ENCODE measurements at regions not wholly inside any gene's neighbourhood (a gene's known extent, or its start where the extent isn't known, plus 50 kb on each side); places are given as distances from the start of the nearest gene placed in this dataset.
A peak's percentile ranks its signal among the peaks of the same experiment; 100 is the strongest.

DNA sequence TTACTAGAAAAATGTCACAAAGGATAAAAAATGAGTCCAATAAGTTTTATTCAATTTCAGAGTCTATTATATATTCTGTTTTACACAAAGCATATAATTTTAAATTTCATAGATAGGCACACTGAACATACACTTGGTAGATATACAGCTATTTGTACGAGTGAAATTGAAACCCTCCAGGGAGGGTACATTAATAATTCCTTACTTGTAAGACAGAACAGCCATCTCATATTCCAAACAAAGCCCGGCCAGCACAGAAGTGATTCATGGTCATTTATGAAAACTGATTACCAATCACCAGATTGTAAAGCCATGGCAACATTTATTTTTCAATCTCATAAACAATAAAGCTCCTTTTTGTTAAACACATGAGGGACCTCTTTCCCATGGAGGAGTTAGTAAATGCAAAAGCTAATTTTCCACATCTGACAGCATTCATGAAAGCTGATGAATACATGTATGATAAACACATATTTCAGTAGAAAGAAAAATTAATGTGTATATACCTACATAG is 190.6 kb downstream of the TDRD15 start:
- H3K4me3 ChIP-seq (ENCODE audit: low read length), result no peak overlapping the region
- DNase-seq (ENCODE audit: low read depth, low spot score), result no peak

- DNase-seq (ENCODE audit: low read depth, low spot score), result peak; percentile 51
- H3K4me3 ChIP-seq (ENCODE audit: low read length), result no peak overlapping the region
Measured at GRCh38 chr2:21317131-21317530, 193.4 kb downstream of the TDRD15 start.

GRCh38 chr2:21318263-21318662 is 194.5 kb downstream of the TDRD15 start:
- H3K4me3 ChIP-seq (ENCODE audit: low read length), result no peak overlapping the region
- no peak for DNase-seq (ENCODE audit: low read depth, low spot score)

GRCh38 chr2:21326152-21326551 is 202.4 kb downstream of the TDRD15 start:
- no peak for DNase-seq (ENCODE audit: low read depth, low spot score)
- H3K4me3 ChIP-seq (ENCODE audit: low read length), result no peak overlapping the region

GRCh38 chr2:21328177-21328576 is 204.4 kb downstream of the TDRD15 start:
- no peak for DNase-seq (ENCODE audit: low read depth, low spot score)
- H3K4me3 ChIP-seq (ENCODE audit: low read length), result no peak overlapping the region

DNA sequence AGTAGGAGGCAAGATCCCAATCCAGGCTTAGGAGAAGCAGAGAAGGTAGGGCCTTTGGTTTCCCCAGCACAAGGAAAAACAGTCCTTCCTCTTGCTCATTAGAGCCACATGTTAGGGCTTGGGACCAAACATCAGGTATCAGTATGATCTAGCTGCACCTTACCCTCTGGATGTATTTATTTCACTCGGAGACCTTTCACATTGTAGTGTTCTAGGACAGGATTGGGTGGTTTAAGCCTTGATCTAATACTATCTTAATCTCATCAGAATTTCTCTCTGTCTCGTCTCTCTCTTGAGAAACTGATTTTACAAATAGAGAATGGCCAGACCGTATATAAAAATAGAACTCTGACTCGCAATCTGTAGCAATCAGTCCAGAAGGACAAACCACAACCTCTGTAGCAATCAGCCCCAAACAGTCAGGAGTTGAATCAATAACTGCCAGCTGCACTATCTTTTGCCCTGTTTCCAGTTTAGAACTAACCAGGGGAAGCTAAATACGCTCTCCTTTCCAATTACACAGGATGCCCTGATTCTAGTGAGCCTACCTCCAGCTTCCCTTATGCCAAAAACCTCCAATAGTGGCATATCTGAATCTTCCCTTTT is 207.1 kb downstream of the TDRD15 start:
- no peak overlapping the region for H3K4me3 ChIP-seq (ENCODE audit: low read length)
- no peak for DNase-seq (ENCODE audit: low read depth, low spot score)

DNA sequence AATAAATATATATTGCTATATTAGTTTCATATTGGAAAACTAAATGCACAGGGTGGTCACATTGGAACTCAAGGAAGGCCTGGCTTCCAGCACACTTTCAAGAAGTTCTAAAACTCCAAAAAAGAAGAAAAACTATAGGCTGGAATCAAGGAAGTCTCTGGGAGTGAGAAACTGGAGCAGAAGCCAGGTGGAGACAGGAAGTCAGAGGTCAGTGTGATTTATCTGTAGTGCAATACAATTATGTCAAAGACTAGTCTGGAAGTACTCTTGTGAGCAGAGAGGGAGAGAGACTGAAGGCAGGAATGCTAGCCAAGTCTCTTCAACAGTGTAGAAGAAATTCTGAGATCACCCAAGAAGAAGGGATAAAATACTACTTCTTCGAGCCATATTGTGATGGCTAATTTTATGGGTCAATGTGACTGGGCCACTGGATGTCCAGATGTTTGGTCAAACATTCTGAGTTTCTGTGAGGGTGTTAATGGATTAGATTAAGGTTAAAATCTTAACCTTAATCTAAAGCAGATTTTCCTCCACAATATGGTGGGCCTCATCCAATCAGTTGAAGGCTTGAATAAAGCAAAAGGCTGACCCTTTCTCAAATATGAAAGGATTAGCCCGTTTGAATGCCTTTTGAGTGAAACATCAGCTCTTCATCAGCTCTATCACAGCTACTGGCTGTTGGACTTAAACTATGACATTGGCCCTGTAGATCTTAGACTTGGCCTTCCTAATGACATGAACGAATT is 208.0 kb downstream of the TDRD15 start:
- H3K4me3 ChIP-seq (ENCODE audit: low read length), result no peak overlapping the region
- no peak for DNase-seq (ENCODE audit: low read depth, low spot score)

DNA sequence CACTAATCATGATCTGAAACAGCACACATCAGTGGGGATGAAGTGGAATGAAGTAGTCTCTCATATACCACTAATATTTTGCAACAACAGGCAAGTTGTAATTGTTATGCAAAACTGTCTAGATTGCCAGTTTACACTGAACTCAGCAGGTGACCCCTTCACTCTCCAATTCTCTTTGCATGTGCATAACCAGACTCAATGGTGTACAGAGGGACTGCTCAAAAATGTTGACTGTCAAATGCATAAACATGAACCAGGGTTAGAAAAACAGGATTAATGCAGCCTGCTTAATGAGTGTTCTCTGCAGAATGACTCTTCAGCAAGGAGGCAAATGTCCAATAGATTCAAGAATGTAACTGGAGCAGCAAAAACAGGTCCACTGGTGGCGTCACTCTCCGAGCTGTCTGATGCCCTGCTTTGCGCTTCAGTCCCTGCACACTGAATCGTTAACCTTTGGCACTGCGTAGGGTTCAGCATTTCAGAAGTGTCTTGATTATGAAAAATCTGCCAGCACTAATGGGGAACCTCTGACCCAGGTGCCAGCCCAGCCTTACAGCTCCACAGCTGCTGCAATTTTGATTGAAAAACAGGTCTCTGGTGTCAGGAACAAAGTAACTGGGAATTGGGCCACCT is 209.3 kb downstream of the TDRD15 start:
- no peak overlapping the region for H3K4me3 ChIP-seq (ENCODE audit: low read length)
- no peak for DNase-seq (ENCODE audit: low read depth, low spot score)

DNA sequence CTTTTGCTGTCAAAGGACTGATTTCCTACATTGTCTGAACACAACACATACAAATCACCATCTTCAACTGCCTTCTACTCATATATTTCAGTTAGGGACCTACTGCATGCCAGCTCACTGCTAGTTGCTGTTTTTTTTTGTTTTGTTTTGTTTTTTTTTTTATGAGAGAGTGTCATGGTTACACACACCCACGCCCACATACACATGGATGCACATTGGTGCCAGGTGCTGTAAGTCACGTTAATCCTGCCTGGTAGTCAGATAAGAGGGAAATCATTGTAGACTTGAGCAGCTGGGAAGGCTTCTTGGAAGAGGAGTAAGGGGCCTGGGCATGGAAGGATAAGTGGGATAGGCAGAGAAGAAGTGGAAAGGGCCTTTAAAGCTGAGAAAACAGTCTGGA is 209.9 kb downstream of the TDRD15 start:
- no peak overlapping the region for H3K4me3 ChIP-seq (ENCODE audit: low read length)
- no peak for DNase-seq (ENCODE audit: low read depth, low spot score)

GRCh38 chr2:21346984-21347383 is 223.2 kb downstream of the TDRD15 start:
- no peak for DNase-seq (ENCODE audit: low read depth, low spot score)
- H3K4me3 ChIP-seq (ENCODE audit: low read length), result no peak overlapping the region

GRCh38 chr2:21353879-21354679 is 230.3 kb downstream of the TDRD15 start:
- no peak for DNase-seq (ENCODE audit: low read depth, low spot score)
- H3K4me3 ChIP-seq (ENCODE audit: low read length), result no peak overlapping the region

DNA sequence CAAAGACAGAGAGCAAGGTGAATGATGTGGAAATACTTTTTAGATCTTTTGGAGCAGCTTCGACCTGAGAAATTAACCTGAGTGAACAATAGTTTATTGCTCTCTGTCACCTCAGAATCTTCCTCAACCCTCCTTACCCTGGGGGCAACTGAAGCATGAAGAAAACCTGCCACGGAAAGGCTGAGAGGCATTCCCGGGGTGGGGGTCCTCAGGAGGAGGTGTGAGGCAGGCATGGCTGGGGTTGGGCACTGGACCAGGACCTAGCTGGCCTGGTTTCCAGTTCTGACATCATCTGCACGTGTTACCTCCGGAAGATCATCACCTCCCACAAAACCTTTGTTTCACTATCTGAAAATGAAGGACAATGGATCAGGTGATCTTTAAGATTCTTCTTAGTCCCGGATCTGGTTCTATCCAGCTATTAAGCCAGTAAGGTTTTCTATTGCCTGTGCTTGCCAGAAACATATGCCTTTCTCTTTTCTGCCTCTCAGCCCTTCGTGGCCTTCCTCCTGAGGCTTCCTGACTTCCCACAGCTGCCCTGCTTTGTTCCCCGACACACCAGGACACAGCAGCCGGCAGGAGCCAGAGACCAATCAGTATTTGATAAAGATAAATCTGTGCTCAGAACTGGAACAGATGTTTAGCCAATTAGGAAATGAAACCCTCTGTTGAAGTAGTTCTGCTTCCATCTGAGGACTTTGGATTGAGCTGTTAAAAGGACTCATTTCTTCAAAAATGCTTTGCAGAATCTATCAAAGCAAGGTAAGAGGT is 232.5 kb downstream of the TDRD15 start:
- H3K4me3 ChIP-seq (ENCODE audit: low read length), result no peak overlapping the region
- DNase-seq (ENCODE audit: low read depth, low spot score), result no peak

DNA sequence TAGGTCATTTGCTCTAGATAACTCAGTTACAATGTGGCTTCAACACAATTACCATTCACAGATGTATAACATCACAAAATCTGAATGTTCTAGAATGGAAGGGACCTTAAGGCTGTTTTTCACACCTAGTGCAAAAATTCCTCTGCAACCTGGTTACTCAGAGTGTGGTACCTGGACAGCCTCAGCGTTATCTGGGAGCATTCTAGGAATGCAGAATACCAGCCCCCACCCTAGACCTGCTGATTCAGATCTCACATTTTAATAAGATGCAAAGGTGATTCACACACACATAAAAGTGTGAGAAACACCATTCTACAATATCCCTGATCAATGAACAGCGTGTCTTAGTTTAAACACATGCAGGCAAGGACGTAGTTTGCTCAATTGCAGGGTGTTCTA is 233.1 kb downstream of the TDRD15 start:
- no peak for DNase-seq (ENCODE audit: low read depth, low spot score)
- no peak overlapping the region for H3K4me3 ChIP-seq (ENCODE audit: low read length)

DNA sequence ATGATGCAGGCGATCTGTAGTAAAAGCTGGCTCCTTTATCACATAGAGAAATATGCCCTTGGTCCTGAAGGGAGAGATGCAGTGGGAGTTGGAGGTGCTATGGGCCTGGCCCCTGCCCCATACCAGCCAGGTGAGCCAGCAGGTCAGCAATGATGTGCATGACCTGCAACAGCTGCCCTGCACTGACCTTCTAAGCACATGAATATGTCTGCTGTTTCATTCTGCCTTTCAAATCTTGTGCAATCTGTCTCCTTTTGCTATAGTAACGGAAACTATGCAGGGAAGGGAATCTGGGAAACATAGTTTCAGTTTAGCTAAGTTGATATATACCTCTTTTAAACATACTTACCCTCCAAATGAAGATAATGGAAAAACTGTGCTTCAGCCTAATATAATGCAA is 235.2 kb downstream of the TDRD15 start:
- H3K4me3 ChIP-seq (ENCODE audit: low read length), result no peak overlapping the region
- no peak for DNase-seq (ENCODE audit: low read depth, low spot score)

DNA sequence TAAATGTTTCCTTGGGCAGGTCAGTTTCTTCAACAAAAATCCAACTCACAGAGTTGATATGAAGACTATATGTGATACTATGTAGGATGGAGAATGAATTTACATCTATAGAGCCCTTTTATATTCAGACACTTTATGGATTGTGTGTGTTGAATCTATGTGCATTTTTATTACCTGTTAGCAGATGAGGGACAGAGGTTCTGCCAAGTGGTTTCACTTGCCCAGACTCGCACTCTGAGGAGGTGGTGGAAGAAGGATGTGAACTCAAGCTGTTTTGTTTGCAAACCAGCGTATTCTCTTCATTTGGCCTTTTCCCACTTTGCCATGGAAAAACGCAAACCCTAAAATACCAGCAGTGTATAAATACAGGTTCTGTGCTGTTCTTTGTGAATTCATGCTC is 237.6 kb downstream of the TDRD15 start:
- DNase-seq (ENCODE audit: low read depth, low spot score), result no peak
- no peak overlapping the region for H3K4me3 ChIP-seq (ENCODE audit: low read length)

GRCh38 chr2:21361957-21362486 is 238.3 kb downstream of the TDRD15 start:
- H3K4me3 ChIP-seq (ENCODE audit: low read length), result no peak overlapping the region
- no peak for DNase-seq (ENCODE audit: low read depth, low spot score)

DNA sequence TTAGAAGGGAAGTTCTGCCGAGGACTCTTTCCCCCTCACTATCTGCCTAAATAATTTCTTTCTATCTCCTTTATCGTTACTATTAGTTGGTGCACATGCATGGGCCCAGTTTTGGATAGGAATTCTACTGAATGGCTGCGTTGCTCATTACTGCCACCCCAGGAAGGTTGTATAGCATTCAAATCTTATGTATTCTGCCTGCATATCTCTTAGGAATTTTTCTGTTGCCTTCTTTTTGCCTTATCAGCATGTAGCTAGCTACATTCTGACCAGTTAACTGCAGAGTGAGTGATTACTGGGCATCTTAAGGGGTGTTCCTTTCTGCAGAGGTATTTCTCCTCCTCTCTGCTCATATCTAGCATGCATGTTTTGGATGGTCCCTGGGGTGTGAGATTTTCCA is 239.6 kb downstream of the TDRD15 start:
- no peak overlapping the region for H3K4me3 ChIP-seq (ENCODE audit: low read length)
- DNase-seq (ENCODE audit: low read depth, low spot score), result no peak

- no peak overlapping the region for H3K4me3 ChIP-seq (ENCODE audit: low read length)
- no peak for DNase-seq (ENCODE audit: low read depth, low spot score)
Measured at GRCh38 chr2:21367421-21367820, 243.7 kb downstream of the TDRD15 start.

DNA sequence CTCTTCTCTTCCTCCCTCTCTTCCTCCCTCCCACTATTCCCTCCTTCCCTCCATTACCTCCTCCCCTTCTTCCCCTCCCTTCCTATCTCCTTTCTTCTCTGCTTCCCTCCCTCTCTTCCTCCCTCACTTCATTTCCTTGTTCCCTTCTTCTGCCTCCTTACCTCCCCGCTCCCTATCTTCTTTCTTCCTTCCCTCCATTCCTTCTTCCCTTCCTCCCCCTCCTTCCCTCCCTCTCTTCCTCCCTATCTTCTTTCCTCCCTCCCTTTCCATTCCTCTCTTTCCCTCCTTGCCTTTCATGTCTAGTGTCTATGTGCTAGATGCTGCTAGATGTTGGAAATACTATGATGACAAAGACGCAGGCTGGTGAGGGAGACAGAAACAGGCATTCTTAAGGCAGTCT is 246.0 kb downstream of the TDRD15 start:
- no peak for DNase-seq (ENCODE audit: low read depth, low spot score)
- no peak overlapping the region for H3K4me3 ChIP-seq (ENCODE audit: low read length)

All from Jurkat, Clone E6-1 (cell line).